Thymus (tissue), 11 donors: ENCODE measurements at regions not wholly inside any gene's neighbourhood (a gene's known extent, or its start where the extent isn't known, plus 50 kb on each side); places are given as distances from the start of the nearest gene placed in this dataset.

Experiments used
- DNase-seq, 9 donors: peaks; one replicate each; pipeline ENCODE4 v3.0.0-alpha.2; 2013; ENCODE audit warnings: low spot score in 9 of 9, low read depth in 6 of 9, missing footprints in 1 of 9
- H3K27ac ChIP-seq, 2 donors: one replicate each; pipeline ENCODE4 v1.5.1; 2013; ENCODE audit warnings: control low read depth in 1 of 2, low read depth in 1 of 2, low read length in 1 of 2, mild to moderate bottlenecking in 1 of 2, moderate library complexity in 1 of 2
- H3K27me3 ChIP-seq, 2 donors: one replicate each; pipeline ENCODE4 v1.5.1; 2013; ENCODE audit warnings: low read length in 1 of 2; ENCODE audit not compliant: control insufficient read depth in 2 of 2, insufficient read depth in 1 of 2
- H3K36me3 ChIP-seq, 2 donors: one replicate each; pipeline ENCODE4 v1.5.1; 2013; ENCODE audit warnings: low read length in 1 of 2, mild to moderate bottlenecking in 1 of 2, moderate library complexity in 1 of 2; ENCODE audit not compliant: control insufficient read depth in 2 of 2, insufficient read depth in 2 of 2
- H3K4me1 ChIP-seq, 2 donors: one replicate each; pipeline ENCODE4 v1.5.1; 2013; ENCODE audit warnings: low read length in 2 of 2; ENCODE audit not compliant: control insufficient read depth in 2 of 2, insufficient read depth in 2 of 2
- H3K4me3 ChIP-seq, 2 donors: one replicate each; pipeline ENCODE4 v1.5.1; 2013; ENCODE audit warnings: low read length in 2 of 2, control low read depth in 1 of 2, mild to moderate bottlenecking in 1 of 2
- H3K9me3 ChIP-seq, 2 donors: one replicate each; pipeline ENCODE4 v1.5.1; 2013; ENCODE audit warnings: low read length in 1 of 2, mild to moderate bottlenecking in 1 of 2; ENCODE audit not compliant: control insufficient read depth in 2 of 2, insufficient read depth in 1 of 2
- WGBS: extraction: QIAGEN DNeasy Blood & Tissue Kit; methylation state at CpG from one replicate; pipeline ENCODE4 v1.1.7; 2013; 5-methylcytosine and 5-hydroxymethylcytosine counted together
- donor health status: healthy.

DNA sequence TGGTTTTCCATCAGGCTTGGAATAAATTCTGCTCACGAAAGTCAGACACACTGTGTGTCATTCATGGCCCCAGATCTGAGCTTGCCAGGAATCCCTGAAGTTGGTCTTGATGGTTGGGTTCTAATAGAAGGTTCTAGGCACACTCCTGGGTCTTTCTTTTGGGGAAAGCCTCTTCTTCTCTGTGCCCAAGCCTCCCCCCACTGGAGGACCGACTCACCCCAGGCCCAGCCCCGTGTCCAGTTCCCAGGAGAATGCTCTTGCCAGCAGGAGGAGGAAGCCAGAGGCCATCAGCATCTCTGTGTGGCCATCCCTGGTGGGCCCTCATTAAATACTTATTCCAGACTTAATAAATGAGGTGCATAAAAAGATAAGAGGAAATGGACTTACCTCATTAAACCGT is 548.0 kb downstream of the TCERG1L start:
- no peak for DNase-seq
- Histone ChIP-seq H3K36me3 (no peaks in the 10 kb centered on the region), H3K27ac (no peak overlapping the region), H3K27me3 (no peaks in the 10 kb centered on the region), H3K4me3 (no peak overlapping the region), H3K4me1 (no peaks in the 10 kb centered on the region), H3K9me3 (peaks cover 0 to 37% of the 10 kb centered on the region in 2 donors)
- WGBS = 77% methylated on average over 4 of the region's 4 CpGs

GRCh38 chr10:130764651-130765050 is 546.9 kb downstream of the TCERG1L start:
- DNase-seq = no peak
- Histone ChIP-seq H3K4me1 (no peaks in the 10 kb centered on the region), H3K4me3 (no peak overlapping the region), H3K36me3 (no peaks in the 10 kb centered on the region), H3K27ac (no peak overlapping the region), H3K27me3 (no peaks in the 10 kb centered on the region), H3K9me3 (peaks cover 0 to 40% of the 10 kb centered on the region in 2 donors)
- 93% methylated on average over 7 of the region's 7 CpGs for WGBS

- Histone ChIP-seq H3K4me3 (no peak overlapping the region), H3K9me3 (peaks cover 0 to 36% of the 10 kb centered on the region in 2 donors), H3K4me1 (no peaks in the 10 kb centered on the region), H3K27ac (no peak overlapping the region), H3K36me3 (no peaks in the 10 kb centered on the region), H3K27me3 (no peaks in the 10 kb centered on the region)
- no peak for DNase-seq
- WGBS = 89% methylated on average over 4 of the region's 4 CpGs
Measured at GRCh38 chr10:130766071-130766470, 545.5 kb downstream of the TCERG1L start.

DNA sequence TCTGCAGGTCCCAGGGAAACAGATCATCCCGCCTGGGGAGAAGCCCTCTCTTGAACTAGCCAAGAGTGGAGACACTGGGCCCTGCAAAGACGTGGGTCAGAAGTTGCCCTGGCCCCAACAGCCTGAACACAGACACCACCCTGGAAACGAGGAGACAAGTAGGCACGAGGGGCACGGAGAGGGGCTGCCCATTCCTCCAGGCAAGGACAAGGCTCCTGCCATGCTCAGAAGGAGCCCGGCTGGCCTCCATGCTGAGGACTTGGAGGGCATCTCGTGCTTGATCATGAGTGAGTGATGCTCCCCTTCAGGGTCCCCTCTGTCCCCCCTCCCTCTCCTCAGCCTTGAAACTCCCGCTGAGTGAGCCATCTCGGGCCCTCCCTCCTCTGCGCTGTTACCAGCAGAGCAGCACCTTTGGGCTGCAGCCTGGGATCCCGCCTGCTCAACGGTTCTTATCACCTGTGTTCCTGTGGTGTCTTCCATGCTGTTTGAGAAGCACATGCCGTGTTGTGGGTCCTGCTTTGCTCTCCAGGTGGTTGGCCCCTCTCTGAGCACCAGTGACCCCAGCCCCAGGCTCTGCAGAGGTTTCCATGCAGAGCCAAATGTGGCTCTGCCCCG is 544.3 kb downstream of the TCERG1L start:
- Histone ChIP-seq H3K27ac (no peak overlapping the region), H3K27me3 (no peaks in the 10 kb centered on the region), H3K4me3 (no peak overlapping the region), H3K9me3 (peaks cover 0 to 29% of the 10 kb centered on the region in 2 donors), H3K4me1 (no peaks in the 10 kb centered on the region), H3K36me3 (no peaks in the 10 kb centered on the region)
- WGBS = 90% methylated on average over 14 of the region's 14 CpGs
- no peak for DNase-seq

DNA sequence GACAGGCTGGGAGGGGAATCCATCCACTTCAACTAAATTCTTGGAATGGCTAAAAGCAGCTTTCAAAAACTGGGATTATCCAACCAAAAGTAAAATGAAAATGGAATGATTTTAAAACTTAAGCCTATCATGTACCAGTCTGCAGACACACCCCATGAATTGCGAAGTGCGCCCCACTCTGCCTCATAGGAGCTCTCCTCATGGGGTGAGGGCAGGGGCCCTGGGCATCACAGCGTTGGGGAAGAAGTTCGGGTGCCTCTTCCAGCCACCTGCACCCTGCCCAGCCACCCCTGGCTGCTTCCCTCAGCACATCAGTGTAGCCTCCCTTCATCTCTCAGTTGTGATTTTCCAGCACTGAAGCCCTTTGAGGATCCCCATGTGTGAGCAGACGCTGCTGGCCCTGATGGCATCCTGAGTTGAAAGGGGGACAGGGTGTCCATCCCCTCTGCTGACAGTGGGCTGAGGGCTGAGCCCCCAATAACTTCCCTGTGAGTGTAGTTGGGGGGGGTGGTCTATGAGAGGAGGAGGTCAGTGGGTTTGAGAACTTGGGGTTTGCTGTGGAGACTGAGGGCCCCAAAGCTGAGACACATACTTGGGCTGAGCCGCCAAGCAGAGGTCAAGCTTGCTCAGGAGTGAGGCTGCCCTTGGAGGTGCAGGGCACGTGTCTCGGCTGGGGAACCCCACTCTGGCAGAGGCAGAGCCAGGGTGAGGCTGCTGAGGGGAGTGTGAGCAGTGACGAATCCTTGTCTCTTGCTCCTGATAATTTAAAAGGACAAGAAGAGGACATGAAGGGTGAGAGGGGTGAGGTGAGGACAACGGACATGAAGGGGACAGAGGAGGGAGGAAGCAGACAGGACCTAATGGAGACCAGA is 542.1 kb downstream of the TCERG1L start:
- Histone ChIP-seq H3K36me3 (no peaks in the 10 kb centered on the region), H3K27me3 (peaks cover 0 to 3% of the 10 kb centered on the region in 2 donors), H3K9me3 (peaks cover 0 to 24% of the 10 kb centered on the region in 2 donors), H3K4me3 (no peak overlapping the region), H3K27ac (no peak overlapping the region), H3K4me1 (no peaks in the 10 kb centered on the region)
- no peak for DNase-seq
- WGBS = 88% methylated on average over 10 of the region's 10 CpGs

DNA sequence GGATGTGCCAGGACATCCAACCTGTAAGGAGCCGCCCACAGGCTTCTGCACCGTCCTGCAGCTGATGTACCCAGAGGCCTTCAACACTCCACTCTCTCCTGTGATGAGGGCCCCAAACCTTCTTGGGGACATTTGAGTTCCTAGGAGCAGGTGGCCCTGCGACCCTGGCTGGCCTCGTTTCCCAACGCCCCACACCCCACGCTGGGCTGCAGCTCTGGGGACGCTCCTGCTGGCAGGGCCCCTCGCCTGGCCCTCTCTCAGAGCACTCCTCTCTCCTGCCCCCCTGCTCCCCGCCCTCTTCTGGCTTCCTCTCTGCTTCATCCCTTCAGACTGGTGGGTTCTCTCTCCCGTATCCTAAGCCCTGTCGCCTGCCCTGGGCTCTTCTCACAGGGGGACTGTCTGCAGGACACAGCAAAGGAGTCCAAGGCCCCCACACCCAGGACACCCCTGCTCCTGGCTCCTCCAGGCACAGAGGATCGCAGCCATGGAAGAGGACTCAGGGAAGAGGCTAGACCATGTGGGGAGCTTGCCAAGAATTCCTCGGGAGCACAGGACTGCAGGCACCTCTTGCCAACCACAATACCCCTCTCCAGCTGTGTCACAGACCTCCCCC is 541.4 kb downstream of the TCERG1L start:
- WGBS = 87% methylated on average over 13 of the region's 13 CpGs
- peaks cover 0 to 3% of the 10 kb centered on the region in 2 donors for H3K27me3 ChIP-seq
- no peak overlapping the region for H3K27ac ChIP-seq
- peaks cover 0 to 24% of the 10 kb centered on the region in 2 donors for H3K9me3 ChIP-seq
- H3K4me3 ChIP-seq = no peak overlapping the region
- DNase-seq = no peak
- no peaks in the 10 kb centered on the region for H3K4me1 ChIP-seq
- H3K36me3 ChIP-seq = no peaks in the 10 kb centered on the region

DNA sequence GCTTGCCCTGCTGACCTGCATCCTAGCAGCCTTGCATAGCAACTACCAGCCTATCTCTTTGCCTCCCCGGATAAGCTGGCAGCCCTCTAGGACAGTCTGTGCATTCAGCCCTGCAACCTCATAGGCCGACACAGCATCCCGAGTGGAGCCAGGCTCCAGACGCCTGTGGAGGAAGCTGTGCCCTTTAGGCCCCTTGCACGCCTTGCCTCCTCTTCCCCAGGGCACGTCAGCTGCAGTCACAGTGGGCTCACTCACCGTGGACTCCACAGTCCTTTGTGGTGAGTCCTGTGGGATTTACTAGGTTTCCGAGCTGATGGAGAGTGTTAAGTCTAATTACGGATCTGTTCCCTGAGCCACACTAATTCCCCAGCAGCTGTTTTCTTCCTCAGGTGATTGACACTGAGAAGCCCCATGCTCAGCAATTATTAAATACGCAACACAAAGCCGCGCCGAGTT is 540.0 kb downstream of the TCERG1L start:
- H3K27me3 ChIP-seq = peaks cover 0 to 3% of the 10 kb centered on the region in 2 donors
- H3K36me3 ChIP-seq = no peaks in the 10 kb centered on the region
- DNase-seq = no peak
- peaks cover 0 to 19% of the 10 kb centered on the region in 2 donors for H3K9me3 ChIP-seq
- H3K4me3 ChIP-seq = no peak overlapping the region
- WGBS = 73% methylated on average over 13 of the region's 13 CpGs
- H3K27ac ChIP-seq = no peak overlapping the region
- H3K4me1 ChIP-seq = no peaks in the 10 kb centered on the region

GRCh38 chr10:130772056-130772455 is 539.5 kb downstream of the TCERG1L start:
- Histone ChIP-seq H3K36me3 (no peaks in the 10 kb centered on the region), H3K4me1 (no peaks in the 10 kb centered on the region), H3K4me3 (no peak overlapping the region), H3K9me3 (peaks cover 0 to 15% of the 10 kb centered on the region in 2 donors), H3K27ac (no peak overlapping the region), H3K27me3 (peaks cover 0 to 3% of the 10 kb centered on the region in 2 donors)
- WGBS = 80% methylated on average over 5 of the region's 5 CpGs
- no peak for DNase-seq

DNA sequence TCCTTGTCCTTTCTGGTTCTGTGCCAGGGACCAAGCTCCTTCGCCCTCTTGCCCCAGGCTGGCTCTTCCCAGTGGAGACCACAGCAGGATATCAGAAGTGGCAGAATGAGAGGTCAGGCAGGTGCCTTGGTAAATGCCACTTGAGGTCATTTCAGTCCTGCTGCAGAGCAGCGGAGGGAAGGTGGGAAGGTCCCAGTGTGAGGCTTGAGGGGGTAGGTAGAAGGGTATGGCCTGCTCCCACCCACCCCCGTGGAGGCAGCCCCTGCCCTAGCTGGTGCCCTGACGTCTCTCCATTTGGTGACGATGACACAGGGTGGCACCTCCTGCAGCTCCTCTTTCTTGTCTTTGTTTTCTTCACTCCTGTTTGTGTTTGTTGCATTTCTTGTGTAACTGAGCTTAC is 538.8 kb downstream of the TCERG1L start:
- 88% methylated on average over 5 of the region's 5 CpGs for WGBS
- Histone ChIP-seq H3K9me3 (peaks cover 0 to 8% of the 10 kb centered on the region in 2 donors), H3K27me3 (peaks cover 0 to 3% of the 10 kb centered on the region in 2 donors), H3K4me1 (no peaks in the 10 kb centered on the region), H3K27ac (no peak overlapping the region), H3K36me3 (no peaks in the 10 kb centered on the region), H3K4me3 (no peak overlapping the region)
- no peak for DNase-seq
